ENCODE measurements at regions not wholly inside any gene's neighbourhood (a gene's known extent, or its start where the extent isn't known, plus 50 kb on each side); places are given as distances from the start of the nearest gene placed in this dataset.
"Not testable (repeated sequence)": the region's sequence is repeated elsewhere in the genome, so short reads cannot be mapped to it uniquely, and the experiment has no call there.

GRCh38 chrX:65072590-65072989 is 96.3 kb upstream of the ZC4H2 start:
- Histone ChIP-seq H3K36me3 (no peaks in the 10 kb centered on the region), H3K27ac (no peak overlapping the region), H3K27me3 (no peaks in the 10 kb centered on the region), H3K4me1 (ENCODE audit: low read depth) (no peaks in the 10 kb centered on the region), H3K9me3 (ENCODE audit: low read depth) (no peaks in the 10 kb centered on the region), H3K4me3 (no peak overlapping the region)
- DNase-seq (ENCODE audit: low read depth in 1 of 2, low spot score in 1 of 2): no peak
- no peak for TF ChIP-seq CTCF (IDR thresholded peaks at IDR 0.05; ENCODE audit: low read depth, low read length)

- not testable (repeated sequence) for H3K36me3 ChIP-seq; H3K9me3 ChIP-seq (ENCODE audit: low read depth); H3K4me3 ChIP-seq; DNase-seq (ENCODE audit: low read depth in 1 of 2, low spot score in 1 of 2); H3K27ac ChIP-seq; H3K4me1 ChIP-seq (ENCODE audit: low read depth); H3K27me3 ChIP-seq
Observed at GRCh38 chrX:65058626-65059025, 82.4 kb upstream of the ZC4H2 start.

GRCh38 chrX:65045001-65045400 is 68.8 kb upstream of the ZC4H2 start:
- no peak for DNase-seq (ENCODE audit: low read depth in 1 of 2, low spot score in 1 of 2)

GRCh38 chrX:65035446-65035770 is 59.2 kb upstream of the ZC4H2 start:
- Histone ChIP-seq H3K27me3 (no peaks in the 10 kb centered on the region), H3K4me1 (ENCODE audit: low read depth) (no peaks in the 10 kb centered on the region), H3K4me3 (peak overlapping the region; percentile 47), H3K9me3 (ENCODE audit: low read depth) (no peaks in the 10 kb centered on the region), H3K36me3 (no peaks in the 10 kb centered on the region), H3K27ac (peak overlapping the region; percentile 92)
- TF ChIP-seq CTCF (IDR thresholded peaks at IDR 0.05; ENCODE audit: low read depth, low read length): no peak
- DNase-seq (ENCODE audit: low read depth in 1 of 2, low spot score in 1 of 2): peak in 1 of 2 donors; percentile 24

More at GRCh38 chrX:65045001-65045400, 68.8 kb upstream of the ZC4H2 start:
- TF ChIP-seq CTCF (IDR thresholded peaks at IDR 0.05; ENCODE audit: low read depth, low read length): no peak
- H3K4me1 ChIP-seq (ENCODE audit: low read depth): no peaks in the 10 kb centered on the region
- H3K27ac ChIP-seq: no peak overlapping the region
- no peak overlapping the region for H3K4me3 ChIP-seq
- H3K36me3 ChIP-seq: no peaks in the 10 kb centered on the region
- H3K27me3 ChIP-seq: no peaks in the 10 kb centered on the region
- peaks cover 4% of the 10 kb centered on the region for H3K9me3 ChIP-seq (ENCODE audit: low read depth)

- Histone ChIP-seq H3K4me3 (peak within 1 kb of the TSS; percentile 47), H3K27me3 (no peaks in the 10 kb centered on the region), H3K4me1 (ENCODE audit: low read depth) (no peaks in the 10 kb centered on the region), H3K9me3 (ENCODE audit: low read depth) (no peaks in the 10 kb centered on the region), H3K27ac (peak within 1 kb of the TSS; percentile 92), H3K36me3 (no peaks in the 10 kb centered on the region)
- peak; percentile 42 for TF ChIP-seq CTCF (IDR thresholded peaks at IDR 0.05; ENCODE audit: low read depth, low read length)
- peak; percentile 78 to 86 for DNase-seq (ENCODE audit: low read depth in 1 of 2, low spot score in 1 of 2)
Observed at GRCh38 chrX:65034668-65035445, 58.6 kb upstream of the ZC4H2 start, which contains the start of gene ZC3H12B. ZC3H12B (plus strand) TSS chrX:65034826.

GRCh38 chrX:65034292-65034667 is 58.0 kb upstream of the ZC4H2 start:
- Histone ChIP-seq H3K4me3 (peak overlapping the region; percentile 47), H3K9me3 (ENCODE audit: low read depth) (no peaks in the 10 kb centered on the region), H3K27me3 (no peaks in the 10 kb centered on the region), H3K36me3 (no peaks in the 10 kb centered on the region), H3K27ac (peak overlapping the region; percentile 92), H3K4me1 (ENCODE audit: low read depth) (no peaks in the 10 kb centered on the region)
- no peak for DNase-seq (ENCODE audit: low read depth in 1 of 2, low spot score in 1 of 2)
- TF ChIP-seq CTCF (IDR thresholded peaks at IDR 0.05; ENCODE audit: low read depth, low read length): no peak

All from cardiac muscle cell (in vitro differentiated cells and primary cell).